H1 (cell line): ENCODE measurements at regions not wholly inside any gene's neighbourhood (a gene's known extent, or its start where the extent isn't known, plus 50 kb on each side); places are given as distances from the start of the nearest gene placed in this dataset.

ENCODE experiments used
- CTCF ChIA-PET: fragments of 300-600 bp; sonication (Branson Sonifier 250); formaldehyde crosslinking; loops from one replicate; lab custom pipeline; 2021; ENCODE audit not compliant: partially characterized antibody; lab: Charles Lee
- POLR2A ChIA-PET: fragments of 300-600 bp; sonication (Branson Sonifier 250); formaldehyde crosslinking; loops from one replicate; lab custom pipeline; 2021; ENCODE audit warnings: inconsistent platforms; ENCODE audit not compliant: partially characterized antibody; lab: Charles Lee
- DNase-seq, 2 experiments: peaks; one replicate each; pipeline versions ENCODE4 v3.0.0 to v3.0.0-alpha.2; 2010 to 2022; ENCODE audit warnings: low spot score in 2 of 2, low read depth in 1 of 2, mixed read lengths in 1 of 2
- FAIRE-seq: peaks from 2 replicates; lab custom pipeline; 2011; peaks lifted over from hg19 to GRCh38; lab: Jason Lieb, UNC
- H2AFZ ChIP-seq: 2 replicates; pipeline ENCODE4 v1.8.1; 2012; ENCODE audit warnings: low read length, inconsistent platforms
- H2AK5ac ChIP-seq: 2 replicates; pipeline ENCODE4 v1.6.1; 2013; ENCODE audit warnings: low read depth, low read length
- H2BK120ac ChIP-seq: replicated peaks from 2 replicates; pipeline ENCODE3; 2013; ENCODE audit warnings: low read depth, low read length, inconsistent platforms
- H2BK12ac ChIP-seq: 2 replicates; pipeline ENCODE4 v1.6.1; 2013; ENCODE audit warnings: low read depth, low read length
- H2BK15ac ChIP-seq: 2 replicates; pipeline ENCODE4 v1.6.1; 2013; ENCODE audit warnings: low read length
- H2BK20ac ChIP-seq: 2 replicates; pipeline ENCODE4 v1.6.1; 2013; ENCODE audit warnings: low read length
- H2BK5ac ChIP-seq: 2 replicates; pipeline ENCODE4 v1.6.1; 2013; ENCODE audit warnings: low read depth, low read length
- H3K14ac ChIP-seq: 2 replicates; pipeline ENCODE4 v1.6.1; 2013; ENCODE audit warnings: inconsistent platforms; ENCODE audit not compliant: insufficient read length
- H3K18ac ChIP-seq: 2 replicates; pipeline ENCODE4 v1.6.1; 2013; ENCODE audit warnings: low read length; ENCODE audit errors: extremely low read depth
- H3K23ac ChIP-seq: 2 replicates; pipeline ENCODE4 v1.6.1; 2013; ENCODE audit warnings: inconsistent platforms; ENCODE audit not compliant: insufficient read length
- H3K23me2 ChIP-seq: 2 replicates; pipeline ENCODE4 v1.6.1; 2013; ENCODE audit warnings: low read depth, low read length
- H3K27ac ChIP-seq: 2 replicates; pipeline ENCODE4 v1.6.1; 2011; ENCODE audit warnings: low read depth, low read length, inconsistent platforms
- H3K27me3 ChIP-seq, 4 experiments: replicated peaks in 1 of 4; 1 replicate in 1 of 4; 2 replicates in 3 of 4; pipeline versions ENCODE4 v1.6.1 to v1.8.1; 2011 to 2013; ENCODE audit warnings: low read length in 3 of 4, mild to moderate bottlenecking in 3 of 4, inconsistent platforms in 2 of 4, mixed read lengths in 2 of 4, moderate library complexity in 1 of 4; ENCODE audit not compliant: control insufficient read depth in 3 of 4, insufficient read depth in 3 of 4; ENCODE audit errors: extremely low read depth in 1 of 4
- H3K36me3 ChIP-seq, 4 experiments: 2 replicates each; pipeline versions ENCODE4 v1.6.1 to v1.8.1; 2011 to 2013; ENCODE audit warnings: mild to moderate bottlenecking in 4 of 4, low read length in 3 of 4, moderate library complexity in 2 of 4, control low read depth in 1 of 4, inconsistent platforms in 1 of 4; ENCODE audit not compliant: insufficient read depth in 4 of 4, control insufficient read depth in 2 of 4
- H3K4ac ChIP-seq: replicated peaks from 2 replicates; pipeline ENCODE3; 2013; ENCODE audit warnings: low read length, low read depth, mixed read lengths, inconsistent platforms; ENCODE audit not compliant: insufficient read length
- H3K4me1 ChIP-seq, 4 experiments: replicated peaks in 1 of 4; 1 replicate in 1 of 4; 2 replicates in 3 of 4; pipeline versions ENCODE4 v1.6.1 to v1.8.1; 2011 to 2013; ENCODE audit warnings: low read length in 3 of 4, inconsistent platforms in 2 of 4, mixed read lengths in 1 of 4; ENCODE audit not compliant: insufficient read depth in 4 of 4, control insufficient read depth in 3 of 4
- H3K4me2 ChIP-seq, 2 experiments: 2 replicates each; pipeline versions ENCODE4 v1.6.1 to v1.8.1; 2011 to 2013; ENCODE audit warnings: low read depth in 2 of 2, low read length in 2 of 2, control low read depth in 1 of 2, inconsistent platforms in 1 of 2, mild to moderate bottlenecking in 1 of 2; ENCODE audit not compliant: insufficient read depth in 1 of 2
- H3K4me3 ChIP-seq, 4 experiments: fragments of 200-600, 300-600 bp in 1 of 4; sonication (generic), shearing (Covaris generic), sonication (Bioruptor Twin) in 1 of 4; 2 replicates each; pipeline versions ENCODE4 v1.5.1 to v1.8.1; 2011 to 2016; ENCODE audit warnings: low read length in 4 of 4, low read depth in 3 of 4, control low read depth in 2 of 4, inconsistent platforms in 2 of 4, mild to moderate bottlenecking in 2 of 4, mixed read lengths in 1 of 4, moderate library complexity in 1 of 4; ENCODE audit not compliant: insufficient read depth in 2 of 4; ENCODE audit errors: extremely low read depth in 1 of 4
- H3K56ac ChIP-seq: replicated peaks from 2 replicates; pipeline ENCODE3; 2013; ENCODE audit warnings: low read depth, mild to moderate bottlenecking, mixed read lengths, low read length, inconsistent platforms; ENCODE audit not compliant: insufficient read length
- H3K79me1 ChIP-seq: 2 replicates; pipeline ENCODE4 v1.6.1; 2013; ENCODE audit warnings: low read depth, low read length, control low read depth
- H3K79me2 ChIP-seq, 2 experiments: 2 replicates each; pipeline versions ENCODE4 v1.6.1 to v1.8.1; 2012 to 2013; ENCODE audit warnings: low read length in 2 of 2, mild to moderate bottlenecking in 2 of 2, inconsistent platforms in 1 of 2; ENCODE audit not compliant: insufficient read depth in 2 of 2, control insufficient read depth in 1 of 2
- H3K9ac ChIP-seq, 4 experiments: replicated peaks in 1 of 4; 1 replicate in 1 of 4; 2 replicates in 3 of 4; pipeline versions ENCODE4 v1.6.1 to v1.8.1; 2011 to 2013; ENCODE audit warnings: low read depth in 3 of 4, low read length in 3 of 4, control low read depth in 2 of 4, mild to moderate bottlenecking in 2 of 4, moderate library complexity in 2 of 4, inconsistent platforms in 1 of 4; ENCODE audit errors: extremely low read depth in 1 of 4
- H3K9me3 ChIP-seq, 2 experiments: 2 replicates each; pipeline versions ENCODE4 v1.6.1 to v1.8.1; 2012 to 2013; ENCODE audit warnings: mild to moderate bottlenecking in 2 of 2, moderate library complexity in 2 of 2, control low read depth in 1 of 2, inconsistent platforms in 1 of 2, low read depth in 1 of 2, low read length in 1 of 2, mixed read lengths in 1 of 2; ENCODE audit not compliant: insufficient read depth in 2 of 2
- H4K20me1 ChIP-seq, 2 experiments: replicated peaks in 1 of 2; 2 replicates each; pipeline versions ENCODE3 to v1.8.1; 2011 to 2013; ENCODE audit warnings: inconsistent platforms in 2 of 2, low read length in 2 of 2, mild to moderate bottlenecking in 1 of 2; ENCODE audit not compliant: insufficient read depth in 2 of 2, control insufficient read depth in 1 of 2
- H4K5ac ChIP-seq: 2 replicates; pipeline ENCODE4 v1.6.1; 2013; ENCODE audit warnings: low read length, low read depth, mixed read lengths, inconsistent platforms; ENCODE audit not compliant: insufficient read length
- H4K8ac ChIP-seq: 2 replicates; pipeline ENCODE4 v1.8.0; 2013; ENCODE audit warnings: mild to moderate bottlenecking, moderate library complexity, low read length, inconsistent platforms; ENCODE audit not compliant: insufficient read depth; ENCODE audit errors: extremely low read depth
- H4K91ac ChIP-seq: replicated peaks from 2 replicates; pipeline ENCODE3; 2013; ENCODE audit warnings: low read length, mixed read lengths, inconsistent platforms; ENCODE audit not compliant: insufficient read length
- CEBPB ChIP-seq: IDR thresholded peaks from 2 replicates; pipeline ENCODE4 v1.6.1; 2012; ENCODE audit warnings: low read depth, low read length
- EP300 ChIP-seq, 2 experiments: IDR thresholded peaks; 1 replicate in 1 of 2; 2 replicates in 1 of 2; pipeline ENCODE4 v1.6.1; 2011 to 2012; ENCODE audit warnings: low read depth in 2 of 2, low read length in 2 of 2, mild to moderate bottlenecking in 2 of 2, borderline replicate concordance in 1 of 2, inconsistent platforms in 1 of 2, moderate library complexity in 1 of 2
- NANOG ChIP-seq: IDR thresholded peaks from 2 replicates; pipeline ENCODE4 v1.6.1; 2011; ENCODE audit warnings: low read length, low read depth, mild to moderate bottlenecking, inconsistent platforms; ENCODE audit not compliant: insufficient read depth, poor library complexity, severe bottlenecking
- RNF2 ChIP-seq: fragments of 200-900, 300-1000 bp; sonication (generic); IDR thresholded peaks from 2 replicates; pipeline ENCODE4 v1.7.1; 2016; ENCODE audit warnings: borderline replicate concordance, low read depth, mild to moderate bottlenecking, antibody characterized with exemption, low read length; ENCODE audit not compliant: poor library complexity, severe bottlenecking; ENCODE audit errors: missing control alignments
- TAF1 ChIP-seq: IDR thresholded peaks from 2 replicates; pipeline ENCODE4 v1.6.1; 2011; ENCODE audit warnings: mild to moderate bottlenecking, low read depth, low read length
- WGBS, 2 experiments: shearing (Covaris generic) in 1 of 2; methylation state at CpG; one replicate each; pipeline versions ENCODE4 v1.1.6 to v1.1.7; 2013 to 2015; ENCODE audit warnings: low lambda C conversion rate in 2 of 2, mixed read lengths in 2 of 2, inconsistent platforms in 1 of 2, low coverage in 1 of 2, missing lambda C conversion rate in 1 of 2; ENCODE audit not compliant: insufficient replicate concordance in 2 of 2, insufficient coverage in 1 of 2, insufficient read length in 1 of 2; ENCODE audit errors: extremely low coverage in 1 of 2, missing lambda C conversion rate in 1 of 2; 5-methylcytosine and 5-hydroxymethylcytosine counted together

GRCh38 chr11:127411283-127411682 is 410.7 kb upstream of the KIRREL3 start:
- H3K36me3 ChIP-seq: no peaks in the 10 kb centered on the region
- DNase-seq: no peak
- no peak overlapping the region for H2BK12ac ChIP-seq
- no peaks in the 10 kb centered on the region for H3K79me1 ChIP-seq
- no peak overlapping the region for H3K9ac ChIP-seq
- H3K4me1 ChIP-seq: peaks cover 0 to 2% (median 0%) of the 10 kb centered on the region in 4 experiments; a peak in 2 of 7 replicates
- no peaks in the 10 kb centered on the region for H3K23me2 ChIP-seq
- no peaks in the 10 kb centered on the region for H4K20me1 ChIP-seq
- H3K4me2 ChIP-seq: no peak overlapping the region
- H3K79me2 ChIP-seq: no peaks in the 10 kb centered on the region
- FAIRE-seq: no peak
- H3K4ac ChIP-seq: no peak overlapping the region
- no peak overlapping the region for H4K5ac ChIP-seq
- H4K8ac ChIP-seq: no peak overlapping the region
- H4K91ac ChIP-seq: no peak overlapping the region
- ChIA-PET POLR2A (no interaction called here), CTCF (interaction anchor here (0.7 to 2.0 kb wide), 6 partner anchors 9 to 82 kb away, joined by 3 to 8 read pairs (median 3); no protein-coding TSS in a partner anchor)
- WGBS, 2 experiments: 93% methylated on average over 7 of the region's 7 CpGs; no CpG with 5 or more reads in 1 of the 2 experiments
- no peak overlapping the region for H3K14ac ChIP-seq
- no peak overlapping the region for H3K56ac ChIP-seq
- H3K27ac ChIP-seq: no peak overlapping the region
- H3K18ac ChIP-seq: no peak overlapping the region
- H3K4me3 ChIP-seq: no peak overlapping the region
- no peaks in the 10 kb centered on the region for H3K27me3 ChIP-seq
- H2BK5ac ChIP-seq: no peak overlapping the region
- no peak overlapping the region for H2BK15ac ChIP-seq
- no peaks in the 10 kb centered on the region for H3K9me3 ChIP-seq
- TF ChIP-seq TAF1: no peak
- no peak for TF ChIP-seq EP300 (IDR thresholded peaks at IDR 0.05; ENCODE audit: borderline replicate concordance in 1 of 2, low read depth in 2 of 2, low read length in 2 of 2)
- TF ChIP-seq NANOG: no peak
- no peak for TF ChIP-seq RNF2
- TF ChIP-seq CEBPB: no peak
- H2AFZ ChIP-seq: no peak overlapping the region
- no peak overlapping the region for H2BK120ac ChIP-seq
- no peak overlapping the region; the same call in 1 of the 2 replicates for H2BK20ac ChIP-seq
- H2AK5ac ChIP-seq: no peak overlapping the region
- no peak overlapping the region for H3K23ac ChIP-seq
